CD4-positive, alpha-beta T cell treated with Interleukin-17A for 4 hours (primary cell): ENCODE measurements at regions not wholly inside any gene's neighbourhood (a gene's known extent, or its start where the extent isn't known, plus 50 kb on each side); places are given as distances from the start of the nearest gene placed in this dataset.
A peak's percentile ranks its signal among the peaks of the same experiment; 100 is the strongest.
"Not testable (repeated sequence)": the region's sequence is repeated elsewhere in the genome, so short reads cannot be mapped to it uniquely, and the experiment has no call there.

ENCODE experiments used
- DNase-seq: peaks from one replicate; pipeline ENCODE4 v3.0.0-alpha.2; 2020; ENCODE audit warnings: mixed read lengths

- DNase-seq, result no peak
Observed at GRCh38 chr1:194078765-194079164, 892.4 kb upstream of the B3GALT2 start.

DNA sequence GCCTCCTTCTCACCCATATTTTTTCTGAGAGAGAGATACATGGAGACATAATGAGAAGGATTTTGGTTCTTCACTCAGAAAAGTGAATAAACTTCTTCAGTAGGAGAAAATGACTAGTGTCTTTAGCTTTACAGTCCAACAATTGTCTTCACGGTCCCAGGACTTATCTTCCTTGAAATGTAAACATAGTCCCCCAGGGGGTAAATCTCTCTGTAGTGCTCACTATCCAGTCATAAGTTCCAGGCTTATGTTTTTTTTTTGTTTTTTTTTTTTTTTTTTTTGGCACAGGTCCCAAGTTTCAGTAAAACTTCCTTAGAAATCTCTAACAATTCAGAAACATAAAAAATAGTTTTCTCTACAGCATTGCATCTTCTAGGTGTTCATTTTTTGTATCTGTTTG is 890.2 kb upstream of the B3GALT2 start:
- no peak for DNase-seq

- DNase-seq, result no peak
Observed at GRCh38 chr1:194073833-194074232, 887.4 kb upstream of the B3GALT2 start.

GRCh38 chr1:194071205-194071604 is 884.8 kb upstream of the B3GALT2 start:
- DNase-seq, result no peak

DNA sequence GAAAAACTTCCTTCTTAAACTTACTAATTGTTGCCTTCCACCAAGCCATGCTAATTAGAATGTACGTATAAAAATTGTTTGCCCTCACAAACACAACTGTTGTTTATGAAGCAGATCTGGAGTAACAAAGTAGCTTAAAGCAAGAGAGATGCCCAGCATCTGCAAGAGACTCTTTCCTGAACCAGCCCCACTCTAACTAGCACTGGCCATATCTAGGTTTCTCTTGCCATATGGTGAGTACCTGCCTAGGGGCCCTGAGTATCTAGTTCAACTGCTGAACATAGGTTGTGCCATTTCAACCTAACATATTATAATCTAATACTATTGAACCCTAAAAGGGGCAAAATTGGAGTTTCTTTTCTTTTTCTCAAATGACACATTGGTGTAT is 883.4 kb upstream of the B3GALT2 start:
- no peak for DNase-seq

DNA sequence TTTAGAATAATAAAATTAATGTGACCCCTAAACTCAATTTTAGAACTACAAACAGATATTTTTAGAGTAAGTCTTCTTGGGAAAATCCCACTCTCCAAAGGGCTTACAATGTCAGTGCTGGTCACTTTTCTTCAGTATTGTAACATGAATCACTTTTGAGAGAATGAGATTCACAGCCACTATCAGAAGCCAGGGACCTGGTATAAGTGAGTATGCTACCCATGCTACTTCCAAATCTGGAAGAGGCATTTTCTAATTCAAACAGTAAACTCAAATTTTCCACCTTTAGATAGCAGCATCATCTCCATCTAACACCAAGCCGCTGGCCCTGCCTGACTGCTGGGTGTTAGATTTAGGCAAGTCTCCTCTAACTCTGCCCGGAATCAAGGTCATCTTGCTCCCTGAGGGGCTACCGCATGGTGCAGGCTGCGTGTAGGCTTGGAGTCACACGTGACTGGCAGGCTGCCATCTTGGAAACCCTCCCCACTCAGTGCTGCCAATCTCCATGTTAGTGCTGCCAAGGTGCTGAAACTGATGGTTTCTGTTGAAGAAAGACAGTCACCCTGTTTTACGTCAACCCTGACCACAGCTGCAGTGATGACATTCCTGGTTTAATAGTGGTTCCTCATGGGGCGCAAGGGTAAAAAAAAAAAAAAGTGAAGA is 882.9 kb upstream of the B3GALT2 start:
- DNase-seq, result no peak

- DNase-seq, result no peak
Observed at GRCh38 chr1:194068446-194069167, 882.2 kb upstream of the B3GALT2 start.

- no peak for DNase-seq
Observed at GRCh38 chr1:194067772-194068171, 881.4 kb upstream of the B3GALT2 start.

DNA sequence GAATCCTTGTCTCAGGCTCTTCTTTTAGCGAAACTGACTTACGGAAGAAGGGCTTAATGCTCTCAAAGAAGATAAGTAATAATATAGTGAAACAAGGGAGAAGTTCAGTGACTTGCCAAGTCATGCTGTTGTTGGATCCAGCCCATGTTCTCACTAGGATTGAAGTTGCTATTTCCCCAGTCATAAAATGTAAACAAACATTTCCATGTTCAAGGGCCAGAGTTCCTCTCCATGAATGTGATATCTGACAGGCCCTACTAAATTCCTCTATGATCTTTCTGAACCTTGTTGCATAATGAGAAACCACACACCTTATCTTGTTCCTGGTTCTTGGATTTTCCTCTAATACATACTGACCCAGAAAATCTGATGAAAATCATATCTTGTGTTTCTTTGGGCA is 876.5 kb upstream of the B3GALT2 start:
- no peak for DNase-seq

DNA sequence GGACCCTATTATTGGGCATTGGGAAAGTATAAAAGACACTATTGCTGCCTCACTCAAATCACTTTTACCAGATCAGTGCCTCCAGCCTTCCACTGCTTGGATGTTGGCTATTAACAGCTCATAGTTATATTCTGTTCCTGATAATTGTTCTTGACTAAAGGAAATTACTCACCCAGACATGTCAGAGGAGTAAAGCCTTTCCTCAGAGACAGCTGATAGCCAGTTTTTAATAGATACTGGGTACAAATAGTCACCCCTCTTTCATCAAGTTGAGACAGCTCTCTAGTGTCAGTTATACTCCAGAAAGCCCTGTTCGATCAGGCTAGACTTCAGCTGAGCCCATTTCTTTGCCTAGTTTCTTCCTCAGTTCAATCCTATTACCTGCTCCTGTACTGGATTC is 876.1 kb upstream of the B3GALT2 start:
- DNase-seq, result no peak

DNA sequence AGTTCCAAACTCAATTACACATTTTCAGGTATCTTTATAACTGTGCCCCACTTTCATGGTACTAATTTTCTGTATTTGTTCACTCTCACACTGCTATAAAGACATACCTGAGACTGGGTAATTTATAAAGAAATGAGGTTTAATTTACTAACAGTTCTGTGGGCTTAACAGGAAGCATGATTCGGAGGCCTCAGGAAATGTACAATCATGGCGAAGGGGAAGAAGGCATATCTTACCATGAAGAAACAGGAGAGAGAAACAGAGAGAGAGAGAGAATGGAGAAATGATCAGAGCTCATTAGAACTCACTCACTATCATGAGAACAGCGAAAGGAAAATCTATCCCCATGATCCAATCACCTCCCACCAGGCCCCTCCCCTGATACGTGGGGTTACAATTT is 874.1 kb upstream of the B3GALT2 start:
- DNase-seq, result no peak

- DNase-seq, result not testable (repeated sequence)
Observed at GRCh38 chr1:194058268-194058667, 871.9 kb upstream of the B3GALT2 start.

- DNase-seq, result peak; percentile 46
Observed at GRCh38 chr1:194056169-194056568, 869.8 kb upstream of the B3GALT2 start.

- DNase-seq, result no peak
Observed at GRCh38 chr1:194055536-194055935, 869.1 kb upstream of the B3GALT2 start.

DNA sequence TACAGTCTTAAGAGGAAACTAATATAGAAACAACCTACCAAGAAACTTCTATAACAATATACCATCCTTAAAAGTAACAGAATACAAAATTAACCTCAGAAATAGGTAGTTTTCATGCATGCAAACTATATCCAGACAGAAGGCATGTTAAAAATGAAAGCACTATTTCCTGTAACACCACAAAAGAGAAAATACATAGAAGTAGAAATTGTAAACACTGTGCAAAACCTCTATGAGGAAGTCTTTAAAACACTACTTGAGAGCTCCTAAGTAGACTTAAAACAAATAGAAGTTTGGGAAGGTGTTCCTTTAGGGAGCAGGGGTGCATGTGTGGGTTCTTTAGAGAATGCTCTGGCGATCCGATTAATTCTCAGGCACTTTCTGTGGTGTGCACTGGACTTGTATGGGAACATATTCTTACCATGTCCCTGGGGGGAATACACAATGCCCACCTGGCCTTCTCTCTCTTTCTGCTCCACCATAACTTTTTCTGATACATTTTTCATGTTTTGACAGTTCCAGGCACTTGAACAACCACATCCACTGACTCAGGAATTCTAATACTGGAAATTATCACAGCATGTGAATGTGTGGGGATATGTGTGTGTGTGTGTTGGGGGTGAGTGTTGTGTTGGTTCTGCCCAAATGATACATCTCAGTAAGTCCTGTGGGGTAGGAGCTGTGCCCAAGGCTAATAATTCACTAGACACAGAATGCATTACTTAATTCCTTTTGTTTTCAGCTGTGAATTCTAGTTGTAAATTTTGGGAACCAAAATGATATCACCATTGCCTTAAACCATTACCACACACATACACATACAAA is 866.3 kb upstream of the B3GALT2 start:
- peak; percentile 11 for DNase-seq

- DNase-seq, result no peak
Observed at GRCh38 chr1:194047921-194048320, 861.5 kb upstream of the B3GALT2 start.

- no peak for DNase-seq
Observed at GRCh38 chr1:194047206-194047605, 860.8 kb upstream of the B3GALT2 start.

GRCh38 chr1:194045416-194045815 is 859.0 kb upstream of the B3GALT2 start:
- DNase-seq, result no peak

DNA sequence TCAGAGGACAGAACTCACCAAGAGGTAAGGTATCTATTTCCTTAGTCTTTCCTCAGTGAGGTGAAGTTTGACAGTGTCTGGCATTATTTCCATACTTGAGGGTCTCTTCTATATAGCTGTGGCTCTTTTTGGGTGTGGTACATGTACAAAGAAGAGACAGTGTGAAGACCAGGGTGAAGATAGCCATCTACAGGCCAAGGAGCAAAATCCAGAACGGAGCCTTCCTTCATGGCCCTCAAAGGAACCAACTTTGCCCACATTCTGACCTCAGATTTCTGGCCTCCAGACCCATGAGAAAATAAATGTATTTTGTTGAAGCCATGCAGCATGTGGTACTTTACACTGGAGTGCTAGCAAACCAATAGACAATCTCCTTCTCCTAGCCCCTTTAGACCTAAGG is 858.5 kb upstream of the B3GALT2 start:
- DNase-seq, result no peak

DNA sequence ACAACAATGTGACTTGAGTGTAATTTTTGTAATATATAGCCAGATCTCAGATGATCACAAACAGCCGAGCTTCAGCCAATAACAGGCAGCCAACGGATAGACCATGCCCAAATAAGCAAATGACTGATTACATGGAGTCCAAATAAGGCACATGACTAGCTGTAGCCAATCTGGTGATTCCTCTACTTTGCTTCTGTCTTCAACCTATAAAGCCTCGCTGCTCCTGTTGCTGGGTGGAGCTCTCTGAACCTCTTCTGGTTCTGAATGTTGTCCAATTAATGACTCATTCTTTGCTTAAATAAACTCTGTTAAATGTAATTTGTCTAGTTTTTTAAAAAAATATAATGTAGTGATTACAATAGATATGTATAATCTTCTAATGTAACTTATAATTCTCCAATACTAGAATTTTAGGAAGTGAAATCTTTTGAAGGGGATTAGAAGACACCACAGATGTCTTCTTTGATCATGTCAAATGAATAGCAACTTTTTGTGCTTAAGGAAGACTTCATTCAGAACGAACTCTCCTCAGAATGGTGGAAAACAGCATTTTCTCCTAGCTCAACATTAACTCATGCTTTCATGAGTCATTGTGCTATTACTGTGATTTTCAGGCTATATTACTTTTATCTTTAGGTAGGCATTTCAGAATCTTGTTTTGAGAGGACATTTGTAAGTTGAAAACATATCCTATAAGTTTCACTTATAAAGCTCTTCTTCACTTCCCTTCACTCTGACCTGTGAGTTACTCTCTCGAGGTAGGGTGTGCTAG is 857.8 kb upstream of the B3GALT2 start:
- DNase-seq, result no peak

GRCh38 chr1:194042736-194043135 is 856.3 kb upstream of the B3GALT2 start:
- DNase-seq, result no peak

GRCh38 chr1:194040496-194040895 is 854.1 kb upstream of the B3GALT2 start:
- DNase-seq, result no peak

DNA sequence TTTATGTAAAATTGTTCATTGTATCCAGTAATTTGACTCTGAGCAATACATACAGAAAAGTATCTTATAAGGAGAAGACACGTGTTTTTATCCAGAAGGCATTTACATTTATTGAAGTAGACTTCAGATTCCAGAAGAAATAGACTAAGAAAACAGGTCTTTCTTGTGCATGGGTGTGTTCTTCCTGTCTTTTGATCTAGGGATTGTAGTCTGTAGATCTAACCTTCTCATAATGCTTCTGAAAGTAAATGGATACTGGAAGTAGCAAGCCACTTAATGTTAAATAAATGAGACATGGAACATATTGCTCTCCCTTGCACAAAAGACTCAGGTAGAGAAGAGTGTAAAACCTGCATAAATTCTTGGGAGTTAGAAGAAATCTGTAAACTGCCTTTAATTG is 853.2 kb upstream of the B3GALT2 start:
- DNase-seq, result no peak
